WI38 (cell line): ENCODE measurements at regions not wholly inside any gene's neighbourhood (a gene's known extent, or its start where the extent isn't known, plus 50 kb on each side); places are given as distances from the start of the nearest gene placed in this dataset.
"Not testable (repeated sequence)": the region's sequence is repeated elsewhere in the genome, so short reads cannot be mapped to it uniquely, and the experiment has no call there.

ENCODE experiments used
- H3K4me3 ChIP-seq: 2 replicates; pipeline ENCODE4 v1.5.1; 2011; ENCODE audit warnings: low read depth, mild to moderate bottlenecking, control low read depth, low read length
- CTCF ChIP-seq: IDR thresholded peaks from 2 replicates; pipeline ENCODE4 v1.5.1; 2012; ENCODE audit warnings: low read depth, mild to moderate bottlenecking, control low read depth, low read length

- H3K4me3 ChIP-seq: no peak overlapping the region
- TF ChIP-seq CTCF: no peak
Observed at GRCh38 chr7:357531-358209, 67.7 kb downstream of the FOXL3 start.

DNA sequence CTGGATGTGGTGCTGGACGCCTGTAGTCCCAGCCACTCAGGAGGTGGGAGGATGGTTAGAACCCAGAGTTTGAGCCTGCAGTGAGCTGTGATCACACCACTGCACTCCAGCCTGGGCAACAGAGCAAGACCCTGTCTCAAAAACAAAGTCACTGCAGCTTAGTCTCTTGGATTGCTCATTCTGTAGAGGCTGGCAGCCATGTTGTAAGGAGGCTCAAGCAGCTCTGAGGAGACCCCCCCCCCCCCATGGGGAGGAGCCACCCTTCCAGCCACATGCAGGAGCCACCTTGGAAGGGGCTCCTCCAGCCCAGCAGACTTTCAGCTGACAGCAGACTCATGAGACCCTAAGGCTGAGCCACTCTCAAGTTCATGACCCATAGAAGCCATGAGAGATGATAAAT lies 68.4 kb downstream of the FOXL3 start:
- TF ChIP-seq CTCF: no peak
- H3K4me3 ChIP-seq: no peak overlapping the region

DNA sequence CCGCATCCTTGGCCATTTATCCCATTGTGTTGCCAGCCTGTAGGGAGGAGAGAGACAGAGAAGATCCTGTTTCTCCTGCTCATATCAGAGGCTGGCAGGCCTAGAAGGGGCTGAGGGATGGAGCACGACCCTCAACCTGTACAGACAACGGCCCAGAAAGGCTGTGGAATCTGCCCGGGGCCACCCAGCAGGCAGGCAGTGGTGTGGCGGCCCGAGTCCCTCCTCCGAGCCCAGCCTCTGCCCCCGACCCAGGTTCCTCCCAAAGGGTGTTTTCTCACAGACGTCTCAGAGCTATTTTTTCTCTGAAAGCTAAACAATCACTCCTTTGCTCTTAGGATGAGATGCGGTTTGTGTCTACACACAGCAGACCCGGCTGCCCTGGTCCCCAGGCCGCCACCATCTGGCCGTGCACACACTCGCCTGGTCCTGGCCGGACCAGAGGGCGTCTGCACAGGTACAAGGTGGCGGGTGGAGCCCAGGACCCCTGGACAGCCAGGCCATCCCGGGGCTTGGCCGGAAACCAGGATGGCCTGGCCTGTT lies 69.3 kb downstream of the FOXL3 start:
- H3K4me3 ChIP-seq: no peak overlapping the region
- no peak for TF ChIP-seq CTCF

DNA sequence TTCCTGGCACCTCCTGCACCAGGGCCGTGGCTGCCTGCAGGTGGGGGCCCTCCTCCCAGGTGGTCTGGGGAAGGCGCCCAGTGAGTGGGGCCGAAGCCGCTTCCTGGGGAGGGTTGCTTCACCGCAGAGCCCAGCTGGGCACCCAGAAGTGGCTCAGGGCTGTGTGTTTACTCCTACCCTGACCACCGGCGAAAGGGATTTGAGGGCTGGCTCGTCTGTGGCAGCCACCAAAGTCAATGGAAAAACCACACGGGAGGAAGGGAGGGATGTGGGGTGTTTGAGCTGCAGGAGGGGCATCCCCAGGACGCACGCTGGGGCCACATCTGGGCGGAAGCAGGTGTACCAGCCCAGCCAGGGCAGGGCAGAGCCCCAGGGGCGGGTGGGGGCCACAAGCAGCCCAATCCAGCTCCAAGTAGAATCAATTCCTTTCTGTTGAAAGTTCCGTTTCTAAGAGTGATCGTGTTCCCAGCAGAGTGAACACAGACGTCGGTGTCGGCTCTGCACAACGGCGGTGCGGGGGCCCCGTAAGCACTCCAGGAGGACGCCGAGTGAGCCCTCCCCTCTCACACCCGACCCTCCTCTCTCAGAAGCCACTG lies 69.9 kb downstream of the FOXL3 start:
- no peak overlapping the region for H3K4me3 ChIP-seq
- TF ChIP-seq CTCF: no peak

GRCh38 chr7:360454-361100 lies 70.6 kb downstream of the FOXL3 start:
- H3K4me3 ChIP-seq: no peak overlapping the region
- TF ChIP-seq CTCF: no peak

DNA sequence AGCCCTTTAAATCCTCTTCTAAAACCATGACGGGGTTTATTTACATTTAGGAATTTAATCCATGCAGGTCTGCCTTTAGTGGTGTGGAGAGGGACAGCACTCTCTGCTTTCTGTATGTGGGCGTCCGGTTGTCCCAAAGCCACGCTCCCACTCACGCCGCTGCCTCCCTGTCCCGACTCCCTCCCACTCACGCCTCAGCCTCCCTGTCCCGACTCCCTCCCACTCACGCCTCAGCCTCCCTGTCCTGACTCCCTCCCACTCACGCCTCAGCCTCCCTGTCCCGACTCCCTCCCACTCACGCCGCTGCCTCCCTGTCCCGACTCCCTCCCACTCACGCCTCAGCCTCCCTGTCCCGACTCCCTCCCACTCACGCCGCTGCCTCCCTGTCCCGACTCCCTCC lies 71.2 kb downstream of the FOXL3 start:
- H3K4me3 ChIP-seq: not testable (repeated sequence)

DNA sequence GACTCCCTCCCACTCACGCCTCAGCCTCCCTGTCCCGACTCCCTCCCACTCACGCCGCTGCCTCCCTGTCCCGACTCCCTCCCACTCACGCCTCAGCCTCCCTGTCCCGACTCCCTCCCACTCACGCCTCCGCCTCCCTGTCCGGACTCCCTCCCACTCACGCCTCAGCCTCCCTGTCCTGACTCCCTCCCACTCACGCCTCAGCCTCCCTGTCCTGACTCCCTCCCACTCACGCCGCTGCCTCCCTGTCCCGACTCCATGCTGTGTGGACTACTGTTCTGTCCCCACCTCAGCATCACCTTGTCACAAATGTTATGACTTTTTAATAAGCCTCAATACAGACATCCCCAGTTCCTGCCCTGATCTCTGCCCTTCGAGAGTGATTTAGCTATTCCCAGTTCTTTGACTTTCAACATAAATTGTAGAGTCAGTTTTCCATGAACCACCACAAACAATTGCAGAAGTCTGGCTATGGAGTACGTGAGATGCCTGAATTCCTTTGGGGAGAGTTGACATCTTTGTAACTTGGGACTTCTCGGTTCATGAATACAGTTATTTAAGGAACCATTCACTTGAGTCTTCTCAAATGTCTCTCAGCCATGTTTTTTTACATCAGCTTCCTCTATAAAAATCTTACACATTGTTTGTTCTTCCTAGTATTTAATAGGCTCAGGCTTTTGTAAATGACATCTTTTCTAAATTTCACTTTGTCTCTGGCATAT lies 71.9 kb downstream of the FOXL3 start:
- no peak for TF ChIP-seq CTCF
- H3K4me3 ChIP-seq: no peak overlapping the region
